SK-N-MC (cell line): ENCODE measurements at regions not wholly inside any gene's neighbourhood (a gene's known extent, or its start where the extent isn't known, plus 50 kb on each side); places are given as distances from the start of the nearest gene placed in this dataset.

Experiments
- EZH2 ChIP-seq: fragments of 200-600 bp; sonication (generic); IDR thresholded peaks from one replicate; pipeline ENCODE4 v1.6.1; 2017; ENCODE audit warnings: antibody characterized with exemption
- POLR2AphosphoS5 ChIP-seq: IDR thresholded peaks from 2 replicates; pipeline ENCODE4 v1.6.1; 2012; ENCODE audit warnings: mild to moderate bottlenecking, low read depth, low read length, borderline replicate concordance

GRCh38 chr13:20297181-20297580 is 65.1 kb upstream of the GJB6 start:
- TF ChIP-seq EZH2, result no peak
- TF ChIP-seq POLR2AphosphoS5, result no peak
